ENCODE measurements at regions not wholly inside any gene's neighbourhood (a gene's known extent, or its start where the extent isn't known, plus 50 kb on each side); places are given as distances from the start of the nearest gene placed in this dataset.
"Not testable (repeated sequence)": the region's sequence is repeated elsewhere in the genome, so short reads cannot be mapped to it uniquely, and the experiment has no call there.

DNA sequence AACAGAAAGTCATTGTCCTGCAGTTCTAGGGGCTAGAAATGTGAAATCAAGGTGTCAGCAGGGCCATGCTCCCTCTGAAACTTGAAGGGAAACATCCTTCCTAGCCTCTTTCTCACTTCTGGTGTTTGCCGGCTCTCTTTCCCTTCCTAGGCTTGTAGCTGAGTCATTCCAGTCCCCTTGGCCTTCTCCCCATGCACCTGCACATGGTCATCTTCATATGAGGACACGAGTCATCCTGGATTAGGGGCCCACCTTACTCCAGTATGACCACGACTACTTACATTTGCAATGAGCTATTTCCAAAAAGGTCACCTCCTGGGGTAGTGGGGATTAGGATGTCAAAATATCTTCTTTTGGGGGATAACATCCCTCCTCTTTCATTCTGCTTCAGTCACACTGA, 168.5 kb upstream of the CXCR4 start:
- no peak overlapping the region for H3K4me3 ChIP-seq
- H3K4me1 ChIP-seq = peaks cover 0 to 25% (median 11%) of the 10 kb centered on the region in 10 experiments; a peak in 12 of 20 replicates
- no peaks in the 10 kb centered on the region for H3K36me3 ChIP-seq
- no peaks in the 10 kb centered on the region for H4K20me1 ChIP-seq
- H3K27me3 ChIP-seq = no peaks in the 10 kb centered on the region
- H3K9me3 ChIP-seq (replicated peaks in 1 of 11) = peaks cover 0 to 12% (median 0%) of the 10 kb centered on the region in 11 experiments; a peak in 3 of 22 replicates
- H3K27ac ChIP-seq = no peak overlapping the region
- no peak overlapping the region for H3K9ac ChIP-seq
- no peak overlapping the region for H3K4me2 ChIP-seq
- no peak for TF ChIP-seq Cebpa-rat (IDR thresholded peaks at IDR 0.05)

GRCh38 chr2:136284226-136285119, 166.5 kb upstream of the CXCR4 start:
- Histone ChIP-seq H3K9ac (no peak overlapping the region), H3K36me3 (no peaks in the 10 kb centered on the region), H3K27ac (no peak overlapping the region), H3K4me2 (peak overlapping the region in 8 of 11 experiments; percentile 12 to 44 (median 34); a peak in 15 of 22 replicates), H3K4me3 (no peak overlapping the region), H3K4me1 (peaks cover 0 to 29% (median 13%) of the 10 kb centered on the region in 10 experiments; a peak in 12 of 20 replicates), H3K9me3 (replicated peaks in 1 of 11) (peaks cover 0 to 12% (median 0%) of the 10 kb centered on the region in 11 experiments; a peak in 3 of 22 replicates), H4K20me1 (no peaks in the 10 kb centered on the region), H3K27me3 (no peaks in the 10 kb centered on the region)
- no peak for TF ChIP-seq Cebpa-rat (IDR thresholded peaks at IDR 0.05)

DNA sequence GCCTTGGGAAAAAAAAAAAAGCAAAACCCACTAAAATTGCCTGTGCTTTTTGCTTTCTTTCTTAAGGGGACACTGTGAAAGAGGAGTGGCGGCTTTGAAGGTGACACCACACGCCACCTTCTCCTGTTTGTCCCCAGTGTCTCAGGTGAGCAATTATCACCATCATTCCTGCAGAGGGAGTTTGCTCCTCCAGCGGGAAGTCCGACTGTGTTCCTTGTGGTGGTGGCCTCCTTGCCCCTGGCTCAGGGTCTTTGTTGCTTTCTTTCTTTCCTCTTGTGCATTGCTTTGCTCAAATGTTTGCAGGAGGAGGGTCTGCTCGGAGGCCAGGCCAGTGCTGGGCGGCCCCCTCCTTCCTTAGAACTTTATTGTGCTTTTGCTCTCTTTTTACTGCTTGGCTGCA, 164.3 kb upstream of the CXCR4 start:
- Histone ChIP-seq H3K4me2 (peak overlapping the region in 2 of 11 experiments; percentile 16 to 49; a peak in 2 of 22 replicates), H3K27ac (no peak overlapping the region), H4K20me1 (no peaks in the 10 kb centered on the region), H3K9me3 (replicated peaks in 1 of 11) (peaks cover 0 to 12% (median 0%) of the 10 kb centered on the region in 11 experiments; a peak in 3 of 22 replicates), H3K9ac (no peak overlapping the region), H3K4me1 (peaks cover 0 to 35% (median 14%) of the 10 kb centered on the region in 10 experiments; a peak in 12 of 20 replicates), H3K36me3 (no peaks in the 10 kb centered on the region), H3K27me3 (no peaks in the 10 kb centered on the region), H3K4me3 (no peak overlapping the region)
- TF ChIP-seq Cebpa-rat (IDR thresholded peaks at IDR 0.05) = no peak

- H3K4me2 ChIP-seq = peak overlapping the region in 6 of 11 experiments; percentile 8 to 49 (median 16); a peak in 9 of 22 replicates
- H3K9ac ChIP-seq = no peak overlapping the region
- H3K4me1 ChIP-seq = peaks cover 0 to 35% (median 14%) of the 10 kb centered on the region in 10 experiments; a peak in 12 of 20 replicates
- no peak for TF ChIP-seq Cebpa-rat (IDR thresholded peaks at IDR 0.05)
- peaks cover 0 to 12% (median 0%) of the 10 kb centered on the region in 11 experiments; a peak in 3 of 22 replicates for H3K9me3 ChIP-seq (replicated peaks in 1 of 11)
- H3K36me3 ChIP-seq = no peaks in the 10 kb centered on the region
- no peak overlapping the region for H3K27ac ChIP-seq
- H3K4me3 ChIP-seq = no peak overlapping the region
- H4K20me1 ChIP-seq = no peaks in the 10 kb centered on the region
- H3K27me3 ChIP-seq = no peaks in the 10 kb centered on the region
Observed at GRCh38 chr2:136281281-136282114, 163.5 kb upstream of the CXCR4 start.

DNA sequence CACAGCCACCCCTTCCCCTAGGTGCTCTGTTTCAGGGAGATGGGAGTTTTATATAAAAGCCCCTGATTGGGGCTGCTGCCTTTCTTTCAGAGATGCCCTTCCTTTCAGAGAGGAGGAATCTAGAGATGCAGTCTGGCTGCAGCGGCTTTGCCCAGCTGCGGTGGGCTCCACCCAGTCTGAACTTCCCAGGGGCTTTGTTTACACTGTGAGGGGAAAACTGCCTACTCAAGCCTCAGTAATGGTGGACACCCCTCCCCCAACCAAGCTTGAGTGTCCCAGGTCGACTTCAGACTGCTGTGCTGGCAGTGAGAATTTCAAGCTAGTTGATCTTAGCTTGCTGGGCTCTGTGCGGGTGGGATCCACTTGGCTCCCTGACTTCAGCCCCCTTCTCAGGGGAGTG, 148.4 kb upstream of the CXCR4 start:
- peaks cover 4 to 19% (median 14%) of the 10 kb centered on the region in 10 experiments; a peak in 16 of 20 replicates for H3K4me1 ChIP-seq
- H3K4me2 ChIP-seq = peak overlapping the region in 9 of 11 experiments; percentile 32 to 77 (median 67); a peak in 18 of 22 replicates
- not testable (repeated sequence) for H4K20me1 ChIP-seq, H3K36me3 ChIP-seq, H3K4me3 ChIP-seq, H3K27me3 ChIP-seq
- peaks cover 58 to 92% (median 72%) of the 10 kb centered on the region in 11 experiments for H3K9me3 ChIP-seq (replicated peaks in 1 of 11)
- peak overlapping the region in 1 of 11 experiments; percentile 39; a peak in 1 of 22 replicates for H3K9ac ChIP-seq
- H3K27ac ChIP-seq = peak overlapping the region in 1 of 11 experiments; percentile 21; a peak in 1 of 22 replicates

- no peak overlapping the region for H3K4me2 ChIP-seq
- H3K27me3 ChIP-seq = no peaks in the 10 kb centered on the region
Observed at GRCh38 chr2:136259551-136259950, 141.6 kb upstream of the CXCR4 start.

GRCh38 chr2:136257893-136258292, 139.9 kb upstream of the CXCR4 start:
- H3K36me3 ChIP-seq = no peaks in the 10 kb centered on the region
- no peak for TF ChIP-seq Cebpa-rat (IDR thresholded peaks at IDR 0.05)
- H3K9ac ChIP-seq = no peak overlapping the region
- H3K4me2 ChIP-seq = 0 out of 22 replicates have a peak overlapping the region, but pooled peaks of 1 of the 11 experiments have one; percentile 5
- peaks cover 35 to 50% (median 38%) of the 10 kb centered on the region in 10 experiments for H3K4me1 ChIP-seq
- peaks cover 4 to 26% (median 21%) of the 10 kb centered on the region in 11 experiments; a peak in 16 of 22 replicates for H3K9me3 ChIP-seq (replicated peaks in 1 of 11)
- no peaks in the 10 kb centered on the region for H3K27me3 ChIP-seq
- no peak overlapping the region for H3K4me3 ChIP-seq
- no peaks in the 10 kb centered on the region for H4K20me1 ChIP-seq
- no peak overlapping the region for H3K27ac ChIP-seq

More at GRCh38 chr2:136259551-136259950, 141.6 kb upstream of the CXCR4 start:
- Histone ChIP-seq H3K4me1 (peaks cover 21 to 33% (median 22%) of the 10 kb centered on the region in 10 experiments), H3K4me3 (no peak overlapping the region), H3K9ac (no peak overlapping the region), H3K27ac (no peak overlapping the region), H4K20me1 (no peaks in the 10 kb centered on the region), H3K9me3 (replicated peaks in 1 of 11) (peaks cover 18 to 41% (median 38%) of the 10 kb centered on the region in 11 experiments; a peak in 21 of 22 replicates), H3K36me3 (no peaks in the 10 kb centered on the region)
- TF ChIP-seq Cebpa-rat (IDR thresholded peaks at IDR 0.05) = no peak

GRCh38 chr2:136255648-136256461, 137.9 kb upstream of the CXCR4 start:
- no peak for TF ChIP-seq Cebpa-rat (IDR thresholded peaks at IDR 0.05)
- Histone ChIP-seq H3K9ac (peak overlapping the region in 4 of 11 experiments; percentile 11 to 22 (median 18); a peak in 5 of 22 replicates), H3K4me2 (peak overlapping the region; percentile 49 to 76 (median 69)), H3K4me1 (peaks cover 50 to 70% (median 57%) of the 10 kb centered on the region in 10 experiments), H3K36me3 (no peaks in the 10 kb centered on the region), H3K4me3 (no peak overlapping the region), H3K27ac (peak overlapping the region; percentile 54 to 77 (median 69)), H4K20me1 (no peaks in the 10 kb centered on the region), H3K9me3 (replicated peaks in 1 of 11) (peaks cover 0 to 15% (median 8%) of the 10 kb centered on the region in 11 experiments; a peak in 14 of 22 replicates), H3K27me3 (no peaks in the 10 kb centered on the region)

All from BLaER1 treated with 17β-estradiol and CSF1 and Interleukin-3, amounts not matched to agents 10 nM and 100 nM (cell line).